OCI-LY7 (cell line): ENCODE measurements at regions not wholly inside any gene's neighbourhood (a gene's known extent, or its start where the extent isn't known, plus 50 kb on each side); places are given as distances from the start of the nearest gene placed in this dataset.

Source experiments
- EZH2phosphoT487 ChIP-seq: fragments of 200-600 bp; sonication (generic); IDR thresholded peaks from 2 replicates; pipeline ENCODE4 v1.6.1; 2018; ENCODE audit warnings: low read depth, borderline replicate concordance, mild to moderate bottlenecking, mixed run types, antibody characterized with exemption, low read length, moderate library complexity, mixed read lengths
- TF ChIP-seq, protein P1 (sequence below): fragments of 200-600 bp; sonication (generic); conservative IDR thresholded peaks from 2 replicates; pipeline ENCODE4 v1.5.1; 2014; ENCODE audit warnings: mild to moderate bottlenecking, antibody characterized with exemption, low read length, moderate library complexity, mixed read lengths

DNA sequence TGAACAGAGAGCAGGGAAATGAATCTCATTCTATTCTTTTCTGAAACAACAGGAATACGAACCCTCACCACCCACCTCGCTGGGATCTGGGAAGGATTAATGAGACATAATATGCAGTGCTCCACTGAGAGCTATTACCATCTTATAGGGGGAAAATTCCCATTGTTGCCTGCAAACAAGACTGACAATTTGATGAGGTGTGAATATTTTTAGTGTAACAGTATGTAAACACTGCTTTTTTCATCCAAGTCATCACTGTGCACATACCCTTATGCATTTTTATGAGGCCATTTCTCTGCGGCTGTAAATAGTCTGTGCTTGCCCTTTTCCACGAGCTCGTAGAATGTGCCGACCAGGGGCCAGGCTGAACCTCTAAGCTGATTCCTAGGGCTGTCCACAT is 285.6 kb upstream of the CPEB2 start:
- TF ChIP-seq, protein P1, sequence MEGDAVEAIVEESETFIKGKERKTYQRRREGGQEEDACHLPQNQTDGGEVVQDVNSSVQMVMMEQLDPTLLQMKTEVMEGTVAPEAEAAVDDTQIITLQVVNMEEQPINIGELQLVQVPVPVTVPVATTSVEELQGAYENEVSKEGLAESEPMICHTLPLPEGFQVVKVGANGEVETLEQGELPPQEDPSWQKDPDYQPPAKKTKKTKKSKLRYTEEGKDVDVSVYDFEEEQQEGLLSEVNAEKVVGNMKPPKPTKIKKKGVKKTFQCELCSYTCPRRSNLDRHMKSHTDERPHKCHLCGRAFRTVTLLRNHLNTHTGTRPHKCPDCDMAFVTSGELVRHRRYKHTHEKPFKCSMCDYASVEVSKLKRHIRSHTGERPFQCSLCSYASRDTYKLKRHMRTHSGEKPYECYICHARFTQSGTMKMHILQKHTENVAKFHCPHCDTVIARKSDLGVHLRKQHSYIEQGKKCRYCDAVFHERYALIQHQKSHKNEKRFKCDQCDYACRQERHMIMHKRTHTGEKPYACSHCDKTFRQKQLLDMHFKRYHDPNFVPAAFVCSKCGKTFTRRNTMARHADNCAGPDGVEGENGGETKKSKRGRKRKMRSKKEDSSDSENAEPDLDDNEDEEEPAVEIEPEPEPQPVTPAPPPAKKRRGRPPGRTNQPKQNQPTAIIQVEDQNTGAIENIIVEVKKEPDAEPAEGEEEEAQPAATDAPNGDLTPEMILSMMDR = no peak
- no peak for TF ChIP-seq EZH2phosphoT487
